ENCODE measurements at regions not wholly inside any gene's neighbourhood (a gene's known extent, or its start where the extent isn't known, plus 50 kb on each side); places are given as distances from the start of the nearest gene placed in this dataset.

DNA sequence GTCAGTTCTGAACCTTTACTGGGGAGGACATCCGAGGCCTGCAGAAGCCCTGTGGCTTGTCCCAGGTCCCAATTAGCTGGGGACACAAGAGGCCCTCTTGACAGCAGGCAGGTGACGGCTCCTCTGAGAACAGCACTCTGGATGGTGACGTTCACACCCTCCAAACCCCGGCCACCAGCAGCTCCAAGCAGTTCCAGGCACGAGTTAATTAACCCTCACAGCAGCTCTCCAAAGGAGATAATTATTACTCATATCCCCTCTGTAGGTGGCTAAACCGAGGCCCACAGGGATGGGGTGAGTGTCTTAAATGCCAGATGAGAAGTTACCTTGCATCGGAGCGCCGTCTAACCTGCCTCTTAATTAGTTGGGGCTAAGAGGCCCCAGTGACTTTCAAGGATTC is 168.9 kb upstream of the CIBAR2 start:
- TF ChIP-seq EZH2 (IDR thresholded peaks at IDR 0.05; ENCODE audit: borderline replicate concordance) (no peak), EZH2phosphoT487 (IDR thresholded peaks at IDR 0.05; ENCODE audit: low read depth, severe bottlenecking, unreplicated experiment) (no peak)
- TF ChIP-seq, protein P1, sequence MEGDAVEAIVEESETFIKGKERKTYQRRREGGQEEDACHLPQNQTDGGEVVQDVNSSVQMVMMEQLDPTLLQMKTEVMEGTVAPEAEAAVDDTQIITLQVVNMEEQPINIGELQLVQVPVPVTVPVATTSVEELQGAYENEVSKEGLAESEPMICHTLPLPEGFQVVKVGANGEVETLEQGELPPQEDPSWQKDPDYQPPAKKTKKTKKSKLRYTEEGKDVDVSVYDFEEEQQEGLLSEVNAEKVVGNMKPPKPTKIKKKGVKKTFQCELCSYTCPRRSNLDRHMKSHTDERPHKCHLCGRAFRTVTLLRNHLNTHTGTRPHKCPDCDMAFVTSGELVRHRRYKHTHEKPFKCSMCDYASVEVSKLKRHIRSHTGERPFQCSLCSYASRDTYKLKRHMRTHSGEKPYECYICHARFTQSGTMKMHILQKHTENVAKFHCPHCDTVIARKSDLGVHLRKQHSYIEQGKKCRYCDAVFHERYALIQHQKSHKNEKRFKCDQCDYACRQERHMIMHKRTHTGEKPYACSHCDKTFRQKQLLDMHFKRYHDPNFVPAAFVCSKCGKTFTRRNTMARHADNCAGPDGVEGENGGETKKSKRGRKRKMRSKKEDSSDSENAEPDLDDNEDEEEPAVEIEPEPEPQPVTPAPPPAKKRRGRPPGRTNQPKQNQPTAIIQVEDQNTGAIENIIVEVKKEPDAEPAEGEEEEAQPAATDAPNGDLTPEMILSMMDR (IDR thresholded peaks at IDR 0.05; ENCODE audit: poor library complexity), result no peak

Measured in hepatocyte (in vitro differentiated cells).